GM18511 (cell line): ENCODE measurements at regions not wholly inside any gene's neighbourhood (a gene's known extent, or its start where the extent isn't known, plus 50 kb on each side); places are given as distances from the start of the nearest gene placed in this dataset.

Experiments used
- ATAC-seq: cut with Tn5 transposase; IDR thresholded peaks from one replicate; pipeline ENCODE4 v1.9.1; 2021; ENCODE audit warnings: mild to moderate bottlenecking, moderate library complexity; ENCODE audit not compliant: unreplicated experiment

DNA sequence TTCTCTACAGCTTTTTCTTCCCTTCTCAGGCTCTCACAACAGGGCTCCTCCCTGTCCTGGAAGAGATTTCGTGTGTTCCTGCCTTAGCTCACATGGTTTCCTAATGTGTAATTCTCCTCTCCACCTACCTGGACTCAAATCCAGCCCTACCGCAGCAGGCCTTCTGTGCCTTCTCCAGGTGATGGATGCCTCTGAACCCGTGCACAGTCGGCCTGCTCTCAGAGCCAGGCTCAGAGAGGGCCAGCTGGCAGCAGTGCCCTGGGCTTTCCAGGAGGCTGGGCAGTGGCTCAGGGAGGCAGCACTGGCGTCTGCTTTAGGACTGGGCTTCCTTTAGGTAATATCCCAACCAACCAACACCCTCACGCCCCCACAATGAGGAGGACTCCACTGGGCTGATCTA, 123.2 kb upstream of the TMC3 start:
- ATAC-seq: no peak

DNA sequence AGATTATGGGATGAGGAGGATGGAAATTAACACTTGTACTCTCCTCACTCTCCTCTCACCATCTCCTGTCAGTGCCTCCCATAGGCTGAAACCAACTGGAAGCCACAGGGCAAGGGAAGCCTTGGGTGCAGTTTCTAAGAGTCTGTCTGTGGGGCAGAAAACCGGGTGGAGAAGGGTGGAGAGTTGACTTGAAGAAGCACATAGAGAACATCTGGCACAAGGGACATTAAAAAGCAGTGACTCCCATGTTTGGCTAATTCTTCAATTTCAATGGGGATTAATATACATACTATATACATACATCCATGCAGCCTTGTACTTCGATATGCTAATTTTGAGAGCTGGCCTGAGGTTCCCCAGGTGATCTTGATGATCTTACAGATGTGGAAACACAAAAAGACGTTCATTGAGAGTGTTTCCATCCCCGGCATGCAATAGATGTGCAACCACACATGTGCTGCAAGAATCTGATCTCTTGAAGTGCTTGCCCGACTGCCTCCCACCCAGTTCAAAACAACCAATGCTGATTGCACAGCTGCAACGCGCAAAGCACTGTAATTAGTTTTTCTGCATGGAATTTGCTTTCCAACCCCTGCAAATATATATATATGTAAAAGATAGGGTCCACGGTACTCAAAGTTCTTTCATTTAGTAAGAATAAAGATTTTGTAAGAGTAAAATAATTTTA, 121.9 kb upstream of the TMC3 start:
- no peak for ATAC-seq

DNA sequence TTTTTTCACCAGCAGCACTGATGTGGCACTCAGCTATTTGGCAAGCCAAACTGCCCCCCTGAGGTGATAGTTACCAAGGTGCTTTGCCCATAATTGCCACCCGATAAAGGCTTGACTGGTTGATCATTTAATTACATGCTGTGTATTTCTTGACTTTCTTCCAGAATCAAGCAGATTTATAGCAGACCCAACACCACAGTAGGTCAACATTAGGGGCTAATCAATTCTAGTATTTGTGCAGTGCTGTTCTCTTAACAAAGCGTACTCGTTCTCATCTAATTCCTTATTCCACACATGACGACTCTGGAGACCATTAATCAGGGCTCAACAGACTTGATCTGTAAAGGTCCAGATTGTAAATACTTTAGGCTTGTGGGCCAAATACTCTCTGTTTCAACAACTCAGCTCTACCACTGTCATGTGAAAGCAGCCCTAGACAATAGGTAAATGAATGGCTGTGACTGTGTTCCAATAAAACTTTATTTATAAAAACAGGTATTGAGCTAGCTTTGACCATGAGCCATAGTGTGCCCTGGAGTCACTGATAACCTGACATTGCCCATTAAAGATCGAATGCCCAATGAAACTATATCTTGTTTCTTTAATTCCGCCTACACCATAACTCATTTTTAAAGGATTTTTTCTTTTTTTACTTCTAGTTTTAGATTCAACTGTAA, 119.1 kb upstream of the TMC3 start:
- ATAC-seq: no peak

DNA sequence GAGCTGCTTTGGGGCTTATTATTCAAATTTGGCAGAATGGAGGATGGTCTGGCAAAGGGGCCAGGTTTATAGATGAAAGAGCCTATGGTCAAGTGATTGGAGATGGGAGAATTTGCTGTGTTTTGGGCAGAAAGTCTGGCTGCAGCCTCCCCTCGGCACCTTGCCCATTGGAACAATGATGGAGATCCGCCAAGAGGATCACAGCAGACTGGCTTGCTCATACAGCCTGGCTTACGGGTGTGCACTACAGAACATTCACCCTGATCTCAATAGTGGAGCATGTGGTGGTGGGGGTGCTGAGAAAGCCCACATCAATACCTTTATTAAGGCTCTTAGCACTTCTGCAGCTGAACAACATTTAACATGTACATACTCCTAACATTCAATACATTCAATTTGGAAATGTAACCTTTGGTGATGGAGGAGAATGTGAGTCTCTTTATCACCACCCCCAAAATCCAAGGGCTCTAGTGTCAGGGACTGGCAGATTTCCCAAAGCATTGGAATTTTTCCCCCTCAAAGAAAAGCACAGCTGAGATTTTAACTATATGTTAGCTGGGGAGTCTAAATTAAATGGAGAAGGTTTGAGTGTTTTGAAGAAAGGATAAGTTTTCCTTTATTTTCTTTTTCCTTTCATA, 118.4 kb upstream of the TMC3 start:
- ATAC-seq: no peak

DNA sequence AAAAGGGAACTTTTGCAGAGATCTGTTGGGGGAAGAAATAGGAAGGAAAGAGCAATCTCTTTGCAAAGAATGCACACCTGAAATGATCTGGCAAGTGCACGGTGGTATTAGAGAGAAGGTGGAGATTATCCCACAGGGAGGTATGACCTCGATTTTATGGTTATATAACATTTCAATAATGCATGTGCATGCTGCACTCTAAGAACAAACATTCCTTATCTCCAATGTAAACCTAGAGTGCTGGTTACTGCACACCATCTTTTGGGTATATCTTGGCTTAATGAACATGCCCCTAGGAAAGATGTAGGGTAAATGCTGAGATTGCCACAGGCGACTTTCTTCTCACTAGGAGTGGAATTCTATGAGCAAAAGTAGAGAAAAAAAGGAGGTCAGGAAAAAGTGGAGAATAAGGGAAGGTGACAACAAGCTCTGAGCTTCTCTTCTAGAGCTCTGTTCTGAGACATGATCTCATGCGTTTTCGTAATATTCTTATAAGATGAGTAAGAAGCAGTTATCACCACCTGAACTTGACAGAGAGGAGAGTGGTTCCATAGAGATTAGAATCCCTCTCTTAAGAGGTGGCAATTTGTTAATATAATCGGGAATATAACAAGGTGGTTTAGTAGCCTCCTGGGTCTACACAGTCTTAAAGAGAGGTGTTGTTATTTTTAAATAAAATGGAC, 117.5 kb upstream of the TMC3 start:
- ATAC-seq: no peak

DNA sequence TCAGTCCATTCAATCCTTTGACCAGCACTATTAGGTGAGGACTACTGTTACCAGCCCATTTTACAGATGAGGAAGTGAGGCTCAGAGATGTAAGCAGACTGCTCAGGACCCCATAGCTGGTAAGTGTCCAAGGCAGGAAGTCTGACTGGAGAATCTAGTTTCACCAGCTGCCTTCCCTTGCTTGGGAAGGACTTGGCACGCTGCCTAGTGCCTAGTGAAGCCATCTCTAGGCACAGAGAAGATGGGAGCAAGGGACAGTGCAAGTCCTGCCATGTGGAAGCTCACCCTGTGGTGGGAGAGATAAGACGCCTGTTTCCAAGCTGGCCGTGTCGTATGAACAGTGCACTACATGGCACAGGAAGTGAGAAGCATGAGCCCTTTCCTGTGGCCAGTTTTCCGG, 111.8 kb upstream of the TMC3 start:
- ATAC-seq: no peak

DNA sequence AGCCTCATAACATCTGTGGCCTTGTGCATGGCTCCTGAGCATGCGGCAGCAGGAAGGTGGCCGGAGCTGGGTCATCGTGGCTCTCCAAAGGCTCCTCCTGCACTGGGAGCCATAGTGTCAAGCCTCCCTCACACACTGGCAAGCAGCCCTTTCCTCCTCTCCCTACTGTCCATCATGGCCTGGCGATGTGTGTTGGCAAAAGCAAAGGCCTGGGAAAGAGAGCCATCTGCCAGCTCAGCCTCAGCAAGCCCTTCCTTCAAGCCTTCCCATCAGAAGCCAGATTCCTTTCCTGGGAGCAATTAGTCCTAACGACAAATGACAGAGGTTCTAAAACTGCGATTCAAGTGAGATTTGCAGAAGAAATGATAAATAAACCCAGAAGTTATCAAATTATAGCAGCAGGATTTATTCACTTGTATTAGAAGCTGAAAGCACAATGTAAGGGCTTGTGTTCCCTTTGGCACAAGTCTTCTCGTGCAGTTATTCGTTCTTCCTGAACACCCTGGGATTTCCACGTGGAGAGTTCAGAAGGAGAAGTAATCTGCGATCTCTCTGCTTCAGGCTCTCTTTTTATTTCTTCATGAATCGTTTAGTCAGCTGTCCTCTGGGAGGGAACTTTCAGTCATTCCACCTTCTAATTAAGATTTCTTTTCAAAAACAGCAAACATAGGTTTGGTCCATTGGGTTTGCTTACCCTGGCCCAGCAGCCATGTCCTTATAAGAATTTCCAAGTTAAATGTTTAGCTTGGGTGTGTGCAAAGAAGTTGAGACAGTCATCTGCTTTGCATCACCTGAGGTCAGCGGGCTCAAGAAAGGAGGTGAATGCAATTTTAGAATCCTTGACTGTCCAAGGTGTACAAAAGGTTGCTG, 110.3 kb upstream of the TMC3 start:
- no peak for ATAC-seq

DNA sequence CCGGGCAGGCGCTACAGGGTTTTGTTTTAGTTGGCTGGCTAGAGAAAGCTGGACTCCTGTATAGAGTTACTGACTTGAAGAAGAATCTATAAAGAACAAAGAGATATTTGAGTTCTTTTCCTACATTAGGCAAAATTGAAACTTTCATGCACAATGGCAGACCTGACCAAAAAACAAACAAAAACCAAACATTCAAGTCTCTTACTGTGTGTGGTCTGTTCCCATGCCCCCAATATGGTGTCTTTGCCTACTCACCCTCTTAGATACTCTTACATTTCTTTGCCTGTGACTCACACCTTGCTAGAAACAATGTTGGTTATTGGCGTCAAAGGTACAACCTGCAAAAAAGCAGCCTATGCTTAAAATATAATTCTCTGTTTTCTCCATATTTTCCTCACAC, 109.5 kb upstream of the TMC3 start:
- ATAC-seq: no peak

DNA sequence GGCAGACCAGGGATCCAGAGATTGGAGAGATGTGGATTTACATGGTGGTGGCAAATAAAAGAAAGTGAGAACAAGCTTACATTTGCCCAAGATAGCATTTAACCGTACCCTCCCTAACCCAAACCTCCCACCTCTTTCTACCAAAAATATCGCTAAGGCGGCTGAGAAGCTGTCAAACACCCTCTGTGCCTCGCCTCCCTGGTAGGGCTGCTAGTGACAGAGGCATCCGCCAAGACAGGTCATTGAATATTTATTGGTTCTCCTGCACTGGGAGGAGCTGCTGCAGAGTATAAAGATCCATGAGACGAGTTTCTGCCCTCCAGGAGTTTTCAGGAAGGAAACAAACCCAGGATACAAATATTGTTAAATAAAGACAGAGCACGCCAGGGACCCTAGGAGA, 107.3 kb upstream of the TMC3 start:
- no peak for ATAC-seq

DNA sequence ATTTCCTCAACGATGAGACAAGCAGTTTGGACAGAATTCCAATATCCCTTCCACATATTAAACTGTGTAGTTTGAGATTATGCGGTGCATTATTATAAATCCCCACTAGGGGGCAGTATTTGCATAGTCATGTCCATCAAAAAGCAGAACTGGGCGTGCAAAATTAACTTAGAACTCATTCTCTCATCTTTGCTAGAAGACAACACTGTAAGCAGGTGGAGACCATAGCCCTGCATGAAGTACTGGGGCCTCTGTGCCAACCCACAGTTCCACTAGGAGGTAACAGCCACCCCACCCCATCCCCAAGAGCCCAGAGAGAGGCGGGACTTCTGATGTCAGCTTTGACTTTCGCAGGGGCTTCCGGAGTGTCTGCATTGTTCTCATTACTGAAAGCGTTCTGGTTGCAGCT, 106.6 kb upstream of the TMC3 start:
- peak; percentile 50 for ATAC-seq

DNA sequence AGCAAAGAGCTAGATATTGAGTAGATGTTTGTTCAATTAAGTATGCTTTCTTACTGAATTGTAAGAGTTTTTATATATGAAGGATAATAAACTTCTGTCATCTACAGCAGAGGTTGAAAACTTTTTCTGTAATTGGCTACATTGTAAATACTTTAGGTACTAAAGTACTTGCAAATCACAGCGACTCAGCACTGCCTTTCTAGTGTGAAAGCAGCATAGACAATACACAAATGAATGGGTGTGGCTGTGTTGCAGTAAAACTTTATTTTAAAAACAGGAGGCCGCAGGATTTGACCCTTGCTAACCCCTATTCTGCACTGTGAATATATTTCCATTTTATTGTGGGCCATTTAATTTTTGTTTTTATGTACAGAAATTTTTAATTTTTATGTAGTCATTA, 104.3 kb upstream of the TMC3 start:
- no peak for ATAC-seq

DNA sequence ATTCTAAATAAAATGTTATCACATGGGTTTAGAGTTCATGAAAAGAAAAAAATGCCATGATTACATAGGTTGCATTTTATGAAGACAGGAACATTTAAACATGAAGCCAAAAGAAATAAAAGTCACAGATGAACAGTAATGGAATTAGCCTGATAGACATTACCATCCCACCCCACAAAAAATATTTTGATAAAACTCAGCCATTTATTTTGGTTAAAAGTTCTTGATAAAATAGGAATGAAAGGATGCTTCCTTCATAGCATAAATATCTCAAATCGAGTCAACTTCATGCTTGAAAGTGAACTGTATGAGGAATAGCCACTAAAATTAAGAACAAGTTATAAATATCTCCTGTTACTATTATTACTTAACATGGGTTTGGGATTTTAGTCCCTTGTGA, 101.9 kb upstream of the TMC3 start:
- ATAC-seq: no peak

DNA sequence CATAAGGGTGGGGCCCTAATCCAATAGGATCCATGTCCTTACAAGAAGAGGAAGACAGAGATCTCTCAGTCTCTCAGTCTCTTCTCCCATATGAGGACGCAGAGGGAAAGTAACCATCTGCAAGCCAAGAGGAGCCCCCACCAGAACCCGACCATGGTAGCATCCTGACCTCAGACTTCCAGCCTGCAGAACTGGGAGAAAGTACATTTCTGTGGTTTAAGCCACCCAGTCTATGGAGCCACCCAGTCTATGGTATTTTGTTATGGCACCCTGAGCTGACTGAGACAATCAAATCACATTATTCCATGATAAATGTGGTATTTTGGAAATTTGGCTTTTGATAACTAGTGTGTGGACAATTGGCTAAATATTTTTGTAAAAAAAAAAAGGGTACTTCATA, 101.5 kb upstream of the TMC3 start:
- no peak for ATAC-seq

DNA sequence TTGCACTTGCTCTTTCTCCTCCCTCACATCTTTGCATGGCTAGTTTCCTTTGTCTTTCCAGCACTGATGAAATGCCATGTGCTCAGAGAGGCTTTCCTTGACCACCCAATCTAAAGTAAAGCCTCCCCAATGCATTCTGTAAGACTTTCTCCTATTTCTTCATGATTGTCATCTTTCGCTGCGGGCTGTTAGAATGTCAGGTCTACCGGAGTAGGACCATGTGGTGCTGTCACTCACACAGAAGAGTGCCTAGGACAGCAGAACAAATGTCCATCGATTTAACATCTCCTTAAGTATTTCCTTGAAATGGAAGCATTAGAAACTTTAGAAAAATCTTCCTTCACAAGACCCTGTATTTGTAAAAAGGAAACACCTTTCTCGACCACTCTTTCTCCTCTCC, 99.9 kb upstream of the TMC3 start:
- no peak for ATAC-seq

DNA sequence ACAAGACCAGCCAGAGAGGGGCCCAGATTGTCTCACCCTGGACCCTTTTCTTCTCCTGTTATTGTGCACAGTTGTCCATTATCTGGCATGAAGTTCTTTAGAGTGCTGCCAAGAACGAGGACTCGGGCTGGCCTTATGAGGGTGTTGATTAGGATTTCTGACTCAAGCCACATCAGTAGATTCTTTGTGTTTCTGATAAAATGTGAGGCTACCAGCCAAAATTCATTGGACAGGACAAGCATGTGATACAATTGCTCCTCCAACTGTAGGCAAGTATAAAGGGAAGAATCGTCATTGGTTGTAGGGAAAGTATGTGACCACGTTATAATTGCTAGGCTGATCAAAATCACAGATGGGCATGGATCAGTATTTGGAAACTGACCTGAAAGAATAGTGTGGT, 99.2 kb upstream of the TMC3 start:
- no peak for ATAC-seq

DNA sequence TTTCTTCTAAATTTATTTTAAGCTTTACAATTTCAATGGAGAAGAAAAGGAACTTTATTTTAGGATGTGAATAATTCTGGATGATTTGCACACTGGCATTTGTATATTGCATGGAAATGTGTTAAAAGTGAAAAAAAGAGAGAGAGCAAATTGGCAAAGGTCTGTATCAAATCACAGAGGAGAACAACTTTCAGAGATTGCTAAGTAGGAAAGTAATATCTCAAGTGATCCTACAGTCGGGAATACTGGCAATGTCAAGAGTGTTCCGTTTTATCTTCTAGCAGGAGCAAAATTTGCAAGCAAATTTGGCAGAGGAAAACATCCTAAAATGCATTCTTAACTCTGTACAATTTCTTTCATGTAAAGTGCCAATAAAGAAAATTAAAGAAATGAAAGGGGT, 97.1 kb upstream of the TMC3 start:
- no peak for ATAC-seq

DNA sequence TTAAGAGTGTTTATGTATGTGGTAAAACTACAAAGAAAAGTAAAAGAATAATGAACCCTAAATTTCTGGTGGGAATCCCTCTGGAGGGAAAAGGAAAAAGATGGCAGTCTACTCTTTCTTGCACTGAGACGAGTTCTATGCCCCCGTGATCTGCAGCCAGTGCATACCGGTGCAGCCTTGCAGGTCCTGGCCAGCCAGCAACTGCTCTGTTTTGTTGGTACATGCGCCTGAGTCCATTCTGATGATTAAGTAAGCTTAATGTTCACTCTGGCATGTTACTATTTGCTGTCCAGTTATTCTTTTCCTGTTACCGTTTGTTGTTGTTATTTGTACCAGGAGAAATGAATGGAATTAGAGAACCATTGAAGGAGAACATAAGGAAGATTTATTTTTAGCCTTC, 95.1 kb upstream of the TMC3 start:
- ATAC-seq: no peak

DNA sequence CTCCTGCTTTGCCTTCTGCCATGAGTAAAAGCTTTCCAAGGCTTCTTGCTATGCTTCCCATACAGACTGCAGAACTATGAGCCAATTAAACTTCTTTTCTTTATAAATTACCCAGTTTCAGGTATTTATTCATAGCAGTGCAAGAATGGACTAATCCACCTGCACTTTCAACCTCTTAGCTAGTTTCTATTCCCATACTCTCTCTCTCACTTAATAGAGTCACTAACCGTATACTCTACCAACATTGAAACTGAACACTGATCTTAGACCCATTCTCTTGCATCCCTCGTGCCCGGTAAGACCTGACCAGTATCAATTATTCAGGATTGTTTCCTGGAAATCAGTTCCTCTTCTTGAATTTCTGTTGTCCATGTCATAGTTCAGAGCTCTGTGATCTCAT, 92.7 kb upstream of the TMC3 start:
- no peak for ATAC-seq

DNA sequence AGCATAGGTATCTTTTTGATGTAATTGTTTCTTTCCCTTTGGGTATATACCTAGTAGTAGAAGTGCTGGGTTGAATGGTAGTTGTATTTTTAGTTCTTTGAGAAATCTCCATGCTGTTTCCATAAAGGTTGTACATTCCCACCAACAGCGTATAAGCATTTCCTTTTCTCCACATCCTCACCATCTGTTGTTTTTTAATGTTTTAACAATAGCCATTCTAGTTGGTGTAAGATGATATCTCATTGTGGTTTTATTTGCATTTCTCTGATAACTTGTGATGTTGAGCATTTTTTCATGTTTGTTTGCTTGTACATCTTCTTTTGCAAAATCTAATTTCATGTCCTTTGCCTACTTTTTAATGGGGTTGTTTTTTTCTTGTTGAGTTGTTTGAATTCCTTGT, 80.0 kb upstream of the TMC3 start:
- no peak for ATAC-seq

DNA sequence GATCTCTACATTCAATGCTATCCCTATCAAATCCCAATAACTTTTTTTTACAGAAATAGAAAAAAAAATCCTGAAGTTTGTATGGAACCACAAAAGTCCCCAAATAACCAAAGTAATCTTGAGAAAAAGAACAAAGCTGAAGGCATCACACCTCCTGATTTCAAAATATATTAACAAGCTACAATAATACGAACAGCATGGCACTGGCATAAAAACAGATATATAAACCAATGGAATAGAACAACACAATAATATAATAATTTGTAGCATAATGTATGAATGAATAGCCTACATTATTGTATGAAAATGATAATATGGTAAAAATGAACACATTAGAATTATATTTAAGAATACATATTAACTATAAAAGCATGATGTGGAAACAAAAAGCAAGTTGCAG, 76.7 kb upstream of the TMC3 start:
- no peak for ATAC-seq
